Endothelial cell of umbilical vein (primary cell): ENCODE measurements at regions not wholly inside any gene's neighbourhood (a gene's known extent, or its start where the extent isn't known, plus 50 kb on each side); places are given as distances from the start of the nearest gene placed in this dataset.

Experiments
- BruUV-seq: library from RNA; stranded (reverse); fragments of 400-500 nt; replicated peaks from 2 replicates; lab custom pipeline; 2021; lab: Mats Ljungman, UMichigan
- CTCF ChIA-PET: fragments of 300-600, 350-600 bp; sonication (Branson Sonifier 250); formaldehyde crosslinking; loops from one replicate; lab custom pipeline; 2021; ENCODE audit warnings: antibody characterized with exemption, inconsistent platforms; lab: Charles Lee
- POLR2A ChIA-PET: fragments of 300-600, 350-600 bp; sonication (Branson Sonifier 250); formaldehyde crosslinking; loops from one replicate; lab custom pipeline; 2021; ENCODE audit warnings: antibody characterized with exemption, inconsistent platforms; lab: Charles Lee
- DNase-seq: peaks from one replicate; pipeline ENCODE4 v3.0.0-alpha.2; 2011; ENCODE audit warnings: low read depth, low spot score
- FAIRE-seq: peaks from 2 replicates; lab custom pipeline; 2011; peaks lifted over from hg19 to GRCh38; lab: Jason Lieb, UNC
- H2AFZ ChIP-seq: 2 replicates; pipeline ENCODE4 v1.6.0; 2012; ENCODE audit warnings: low read depth, low read length, control low read depth, inconsistent platforms
- H3K27ac ChIP-seq: 2 replicates; pipeline ENCODE4 v1.5.1; 2011; ENCODE audit warnings: low read depth, mild to moderate bottlenecking, control low read depth, low read length, moderate library complexity; ENCODE audit not compliant: insufficient read depth
- H3K27me3 ChIP-seq, 2 experiments: 2 replicates each; pipeline versions ENCODE4 v1.6.0 to v1.6.1; 2011; ENCODE audit warnings: low read length in 2 of 2, mixed read lengths in 1 of 2; ENCODE audit not compliant: control insufficient read depth in 2 of 2, insufficient read depth in 2 of 2
- H3K36me3 ChIP-seq, 2 experiments: 2 replicates in 1 of 2; 3 replicates in 1 of 2; pipeline ENCODE4 v1.5.1; 2011; ENCODE audit warnings: low read length in 2 of 2, mild to moderate bottlenecking in 1 of 2, moderate library complexity in 1 of 2; ENCODE audit not compliant: control insufficient read depth in 2 of 2, insufficient read depth in 2 of 2; ENCODE audit errors: extremely low read depth in 1 of 2
- H3K4me1 ChIP-seq: 3 replicates; pipeline ENCODE4 v1.5.1; 2011; ENCODE audit warnings: mild to moderate bottlenecking, low read length; ENCODE audit not compliant: control insufficient read depth, insufficient read depth; ENCODE audit errors: extremely low read depth
- H3K4me2 ChIP-seq: 2 replicates; pipeline ENCODE4 v1.6.1; 2011; ENCODE audit warnings: low read length, control low read depth, mixed read lengths; ENCODE audit not compliant: insufficient read depth
- H3K4me3 ChIP-seq, 3 experiments: fragments of 200-600 bp in 1 of 3; sonication (generic), shearing (Covaris generic) in 1 of 3; replicated peaks in 1 of 3; 2 replicates each; pipeline ENCODE4 v1.5.1; 2011 to 2016; ENCODE audit warnings: control low read depth in 3 of 3, low read length in 3 of 3, mild to moderate bottlenecking in 2 of 3, inconsistent platforms in 1 of 3, low read depth in 1 of 3, moderate library complexity in 1 of 3; ENCODE audit not compliant: insufficient read depth in 1 of 3
- H3K79me2 ChIP-seq: 2 replicates; pipeline ENCODE4 v1.6.0; 2012; ENCODE audit warnings: low read length, inconsistent platforms; ENCODE audit not compliant: control insufficient read depth, insufficient read depth
- H3K9ac ChIP-seq: replicated peaks from 2 replicates; pipeline ENCODE3; 2011; ENCODE audit warnings: low read length, control low read depth; ENCODE audit not compliant: insufficient read depth; ENCODE audit errors: extremely low read depth
- H3K9me1 ChIP-seq: replicated peaks from 3 replicates; pipeline ENCODE4 v1.6.0; 2011; ENCODE audit warnings: mild to moderate bottlenecking, low read length; ENCODE audit not compliant: control insufficient read depth, insufficient read depth; ENCODE audit errors: extremely low read depth
- H3K9me3 ChIP-seq: replicated peaks from 2 replicates; pipeline ENCODE4 v1.5.1; 2012; ENCODE audit warnings: low read length, inconsistent platforms; ENCODE audit not compliant: control insufficient read depth, insufficient read depth
- H4K20me1 ChIP-seq: replicated peaks from 2 replicates; pipeline ENCODE3; 2011; ENCODE audit warnings: mild to moderate bottlenecking, low read length; ENCODE audit not compliant: control insufficient read depth, insufficient read depth; ENCODE audit errors: extremely low read depth
- EZH2 ChIP-seq: IDR thresholded peaks from 2 replicates; pipeline ENCODE4 v1.6.1; 2012; ENCODE audit warnings: borderline replicate concordance, low read depth, mild to moderate bottlenecking, moderate library complexity, low read length, inconsistent platforms; ENCODE audit not compliant: severe bottlenecking
- FOS ChIP-seq: IDR thresholded peaks from 2 replicates; pipeline ENCODE4 v1.6.1; 2011; ENCODE audit warnings: mild to moderate bottlenecking, low read length, moderate library complexity, borderline replicate concordance; ENCODE audit not compliant: insufficient read depth
- GATA2 ChIP-seq: IDR thresholded peaks from 2 replicates; pipeline ENCODE4 v1.7.0; 2011; ENCODE audit warnings: low read depth, mild to moderate bottlenecking, moderate library complexity, mixed read lengths, low read length; ENCODE audit not compliant: insufficient read length, insufficient read depth
- JUN ChIP-seq: IDR thresholded peaks from 2 replicates; pipeline ENCODE4 v1.6.1; 2011; ENCODE audit warnings: borderline replicate concordance, low read depth; ENCODE audit not compliant: insufficient read length, insufficient read depth
- MYC ChIP-seq: IDR thresholded peaks from one replicate; pipeline ENCODE4 v1.6.1; 2011; ENCODE audit warnings: mild to moderate bottlenecking, low read depth, low read length
- POLR2A ChIP-seq: IDR thresholded peaks from 2 replicates; pipeline ENCODE4 v1.6.1; 2012; ENCODE audit warnings: low read depth, mild to moderate bottlenecking, control low read depth, low read length
- POLR2AphosphoS5 ChIP-seq: IDR thresholded peaks from 2 replicates; pipeline ENCODE4 v1.6.1; 2012; ENCODE audit warnings: low read depth, mild to moderate bottlenecking, control low read depth, low read length, moderate library complexity; ENCODE audit not compliant: insufficient read depth
- dilution Hi-C: fragments of 300-500 bp; cut with MboI; formaldehyde crosslinking; loops from one replicate; pipeline ENCODE4 v1.15.0; 2019; ENCODE audit warnings: low sequenced_read_pairs; ENCODE audit not compliant: extremely low pct_ligation_motif_present
- intact Hi-C: fragments of 100-400 bp; cut with micrococcal nuclease; formaldehyde crosslinking; loops from one replicate; pipeline ENCODE4 v1.10.0; 2022
- TF ChIP-seq, protein P1 (sequence below), 2 donors: IDR thresholded peaks; 1 replicate in 1 of 2; 2 replicates in 1 of 2; pipeline ENCODE4 v1.5.1; 2011; ENCODE audit warnings: low read length in 2 of 2, mild to moderate bottlenecking in 2 of 2, moderate library complexity in 2 of 2, control low read depth in 1 of 2, inconsistent platforms in 1 of 2, low read depth in 1 of 2; ENCODE audit not compliant: insufficient read depth in 1 of 2; ENCODE audit errors: extremely low read depth in 1 of 2
- TF ChIP-seq, protein P2 (sequence below): IDR thresholded peaks from 2 replicates; pipeline ENCODE4 v1.6.1; 2011; ENCODE audit not compliant: insufficient read depth, insufficient read length

DNA sequence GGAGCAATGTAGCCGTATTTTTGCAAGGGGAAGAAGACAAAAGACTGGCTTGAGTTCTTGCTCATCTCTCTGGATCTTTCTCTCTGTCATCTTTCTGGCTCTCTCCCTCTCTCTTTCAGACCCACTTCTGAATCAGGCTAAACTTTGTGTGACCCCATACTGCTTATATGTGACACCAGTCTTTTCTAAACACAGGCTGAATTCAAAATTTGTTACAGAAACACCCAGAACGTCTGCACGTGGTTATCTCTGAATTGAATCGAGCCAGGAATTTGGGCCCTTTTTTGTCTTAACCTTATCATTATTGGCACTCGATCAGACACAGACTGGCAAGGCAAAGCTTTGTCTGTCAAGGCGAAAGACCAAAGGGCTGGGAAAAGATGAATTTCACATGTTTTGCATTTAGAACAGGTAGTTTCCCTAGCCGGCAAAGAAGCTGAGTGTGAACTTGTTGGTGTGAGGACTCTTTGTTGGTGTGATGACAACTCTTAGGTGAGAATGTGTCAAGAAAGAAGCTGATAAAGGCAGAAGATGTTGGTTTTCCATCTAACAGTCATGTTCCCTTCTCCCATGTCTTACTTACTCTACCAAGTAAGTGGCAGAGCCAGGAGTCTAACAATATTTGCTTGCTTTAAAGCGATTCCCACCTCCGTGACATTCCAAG lies 150.2 kb upstream of the RFLNA start:
- Histone ChIP-seq H3K9me3 (no peaks in the 10 kb centered on the region), H3K9ac (no peak overlapping the region), H3K9me1 (no peaks in the 10 kb centered on the region), H3K4me3 (no peak overlapping the region), H4K20me1 (no peaks in the 10 kb centered on the region), H3K27ac (no peak overlapping the region), H3K36me3 (no peaks in the 10 kb centered on the region), H3K27me3 (no peaks in the 10 kb centered on the region), H3K4me1 (no peaks in the 10 kb centered on the region), H3K79me2 (no peaks in the 10 kb centered on the region), H2AFZ (no peak overlapping the region), H3K4me2 (no peak overlapping the region)
- ChIA-PET CTCF (interaction anchor here (1.1 kb wide), 1 partner anchor 91 kb away, joined by 3 read pairs; no protein-coding TSS in a partner anchor), POLR2A (no interaction called here)
- intact Hi-C loops (no loop called here), dilution Hi-C loops (no loop called here)
- no peak for TF ChIP-seq POLR2A
- TF ChIP-seq EZH2, result no peak
- TF ChIP-seq, protein P1, sequence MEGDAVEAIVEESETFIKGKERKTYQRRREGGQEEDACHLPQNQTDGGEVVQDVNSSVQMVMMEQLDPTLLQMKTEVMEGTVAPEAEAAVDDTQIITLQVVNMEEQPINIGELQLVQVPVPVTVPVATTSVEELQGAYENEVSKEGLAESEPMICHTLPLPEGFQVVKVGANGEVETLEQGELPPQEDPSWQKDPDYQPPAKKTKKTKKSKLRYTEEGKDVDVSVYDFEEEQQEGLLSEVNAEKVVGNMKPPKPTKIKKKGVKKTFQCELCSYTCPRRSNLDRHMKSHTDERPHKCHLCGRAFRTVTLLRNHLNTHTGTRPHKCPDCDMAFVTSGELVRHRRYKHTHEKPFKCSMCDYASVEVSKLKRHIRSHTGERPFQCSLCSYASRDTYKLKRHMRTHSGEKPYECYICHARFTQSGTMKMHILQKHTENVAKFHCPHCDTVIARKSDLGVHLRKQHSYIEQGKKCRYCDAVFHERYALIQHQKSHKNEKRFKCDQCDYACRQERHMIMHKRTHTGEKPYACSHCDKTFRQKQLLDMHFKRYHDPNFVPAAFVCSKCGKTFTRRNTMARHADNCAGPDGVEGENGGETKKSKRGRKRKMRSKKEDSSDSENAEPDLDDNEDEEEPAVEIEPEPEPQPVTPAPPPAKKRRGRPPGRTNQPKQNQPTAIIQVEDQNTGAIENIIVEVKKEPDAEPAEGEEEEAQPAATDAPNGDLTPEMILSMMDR (IDR thresholded peaks at IDR 0.05; ENCODE audit: extremely low read depth in 1 of 2, insufficient read depth in 1 of 2, low read depth in 1 of 2, low read length in 2 of 2), result no peak
- TF ChIP-seq MYC, result no peak
- no peak for TF ChIP-seq FOS
- no peak for TF ChIP-seq JUN
- no peak for TF ChIP-seq GATA2
- TF ChIP-seq POLR2AphosphoS5, result no peak
- TF ChIP-seq, protein P2, sequence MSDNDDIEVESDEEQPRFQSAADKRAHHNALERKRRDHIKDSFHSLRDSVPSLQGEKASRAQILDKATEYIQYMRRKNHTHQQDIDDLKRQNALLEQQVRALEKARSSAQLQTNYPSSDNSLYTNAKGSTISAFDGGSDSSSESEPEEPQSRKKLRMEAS, result no peak
- FAIRE-seq (no peak), DNase-seq (no peak)
- no TSS peak for BruUV-seq
